Endothelial cell of umbilical vein (primary cell): ENCODE measurements at regions not wholly inside any gene's neighbourhood (a gene's known extent, or its start where the extent isn't known, plus 50 kb on each side); places are given as distances from the start of the nearest gene placed in this dataset.

Experiments used
- CTCF ChIP-seq, 2 donors: IDR thresholded peaks; 1 replicate in 1 of 2; 2 replicates in 1 of 2; pipeline ENCODE4 v1.5.1; 2011; ENCODE audit warnings: low read length in 2 of 2, mild to moderate bottlenecking in 2 of 2, moderate library complexity in 2 of 2, control low read depth in 1 of 2, inconsistent platforms in 1 of 2, low read depth in 1 of 2; ENCODE audit not compliant: insufficient read depth in 1 of 2; ENCODE audit errors: extremely low read depth in 1 of 2
- EZH2 ChIP-seq: IDR thresholded peaks from 2 replicates; pipeline ENCODE4 v1.6.1; 2012; ENCODE audit warnings: borderline replicate concordance, low read depth, mild to moderate bottlenecking, moderate library complexity, low read length, inconsistent platforms; ENCODE audit not compliant: severe bottlenecking
- MAX ChIP-seq: IDR thresholded peaks from 2 replicates; pipeline ENCODE4 v1.6.1; 2011; ENCODE audit not compliant: insufficient read depth, insufficient read length

- TF ChIP-seq CTCF (IDR thresholded peaks at IDR 0.05; ENCODE audit: extremely low read depth in 1 of 2, insufficient read depth in 1 of 2, low read depth in 1 of 2, low read length in 2 of 2), result no peak
- TF ChIP-seq EZH2, result no peak
- TF ChIP-seq MAX, result no peak
These were observed 302.9 kb upstream of the ZFP42 start for GRCh38 chr4:187692626-187693025.
